ENCODE measurements at regions not wholly inside any gene's neighbourhood (a gene's known extent, or its start where the extent isn't known, plus 50 kb on each side); places are given as distances from the start of the nearest gene placed in this dataset.

GRCh38 chr11:80650966-80651365 lies 1210.1 kb upstream of the TENM4 start:
- Histone ChIP-seq H3K4me3 (replicated peaks; ENCODE audit: insufficient read depth, low read length) (no peak overlapping the region), H3K27me3 (ENCODE audit: insufficient read depth, poor library complexity, severe bottlenecking) (no peaks in the 10 kb centered on the region), H3K27ac (replicated peaks) (no peak overlapping the region)
- DNase-seq (ENCODE audit: low read depth in 1 of 2, low spot score in 1 of 2), result no peak
- TF ChIP-seq, protein P1, sequence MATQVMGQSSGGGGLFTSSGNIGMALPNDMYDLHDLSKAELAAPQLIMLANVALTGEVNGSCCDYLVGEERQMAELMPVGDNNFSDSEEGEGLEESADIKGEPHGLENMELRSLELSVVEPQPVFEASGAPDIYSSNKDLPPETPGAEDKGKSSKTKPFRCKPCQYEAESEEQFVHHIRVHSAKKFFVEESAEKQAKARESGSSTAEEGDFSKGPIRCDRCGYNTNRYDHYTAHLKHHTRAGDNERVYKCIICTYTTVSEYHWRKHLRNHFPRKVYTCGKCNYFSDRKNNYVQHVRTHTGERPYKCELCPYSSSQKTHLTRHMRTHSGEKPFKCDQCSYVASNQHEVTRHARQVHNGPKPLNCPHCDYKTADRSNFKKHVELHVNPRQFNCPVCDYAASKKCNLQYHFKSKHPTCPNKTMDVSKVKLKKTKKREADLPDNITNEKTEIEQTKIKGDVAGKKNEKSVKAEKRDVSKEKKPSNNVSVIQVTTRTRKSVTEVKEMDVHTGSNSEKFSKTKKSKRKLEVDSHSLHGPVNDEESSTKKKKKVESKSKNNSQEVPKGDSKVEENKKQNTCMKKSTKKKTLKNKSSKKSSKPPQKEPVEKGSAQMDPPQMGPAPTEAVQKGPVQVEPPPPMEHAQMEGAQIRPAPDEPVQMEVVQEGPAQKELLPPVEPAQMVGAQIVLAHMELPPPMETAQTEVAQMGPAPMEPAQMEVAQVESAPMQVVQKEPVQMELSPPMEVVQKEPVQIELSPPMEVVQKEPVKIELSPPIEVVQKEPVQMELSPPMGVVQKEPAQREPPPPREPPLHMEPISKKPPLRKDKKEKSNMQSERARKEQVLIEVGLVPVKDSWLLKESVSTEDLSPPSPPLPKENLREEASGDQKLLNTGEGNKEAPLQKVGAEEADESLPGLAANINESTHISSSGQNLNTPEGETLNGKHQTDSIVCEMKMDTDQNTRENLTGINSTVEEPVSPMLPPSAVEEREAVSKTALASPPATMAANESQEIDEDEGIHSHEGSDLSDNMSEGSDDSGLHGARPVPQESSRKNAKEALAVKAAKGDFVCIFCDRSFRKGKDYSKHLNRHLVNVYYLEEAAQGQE (IDR thresholded peaks at IDR 0.05; ENCODE audit: insufficient replicate concordance, low read depth), result no peak
- no peak for TF ChIP-seq GABPA (IDR thresholded peaks at IDR 0.05; ENCODE audit: low read depth)
- TF ChIP-seq SPI1 (IDR thresholded peaks at IDR 0.05; ENCODE audit: borderline replicate concordance, low read depth), result no peak
- TF ChIP-seq POLR2AphosphoS5 (IDR thresholded peaks at IDR 0.05; ENCODE audit: low read depth), result no peak
- TF ChIP-seq CTCF (IDR thresholded peaks at IDR 0.05; ENCODE audit: insufficient read depth, low read length), result no peak

- Histone ChIP-seq H3K27me3 (ENCODE audit: insufficient read depth, poor library complexity, severe bottlenecking) (no peaks in the 10 kb centered on the region), H3K27ac (replicated peaks) (no peak overlapping the region), H3K4me3 (replicated peaks; ENCODE audit: insufficient read depth, low read length) (no peak overlapping the region)
- no peak for DNase-seq (ENCODE audit: low read depth in 1 of 2, low spot score in 1 of 2)
- no peak for TF ChIP-seq POLR2AphosphoS5 (IDR thresholded peaks at IDR 0.05; ENCODE audit: low read depth)
- TF ChIP-seq SPI1 (IDR thresholded peaks at IDR 0.05; ENCODE audit: borderline replicate concordance, low read depth), result no peak
- no peak for TF ChIP-seq GABPA (IDR thresholded peaks at IDR 0.05; ENCODE audit: low read depth)
- no peak for TF ChIP-seq CTCF (IDR thresholded peaks at IDR 0.05; ENCODE audit: insufficient read depth, low read length)
- TF ChIP-seq, protein P1 (IDR thresholded peaks at IDR 0.05; ENCODE audit: insufficient replicate concordance, low read depth), result no peak
These were observed 1208.4 kb upstream of the TENM4 start for GRCh38 chr11:80649186-80649585.

- no peak overlapping the region for H3K27ac ChIP-seq (replicated peaks)
- H3K27me3 ChIP-seq (ENCODE audit: insufficient read depth, poor library complexity, severe bottlenecking), result no peaks in the 10 kb centered on the region
- no peak overlapping the region for H3K4me3 ChIP-seq (replicated peaks; ENCODE audit: insufficient read depth, low read length)
- DNase-seq (ENCODE audit: low read depth in 1 of 2, low spot score in 1 of 2), result no peak
- TF ChIP-seq, protein P1 (IDR thresholded peaks at IDR 0.05; ENCODE audit: insufficient replicate concordance, low read depth), result no peak
- TF ChIP-seq POLR2AphosphoS5 (IDR thresholded peaks at IDR 0.05; ENCODE audit: low read depth) (no peak), SPI1 (IDR thresholded peaks at IDR 0.05; ENCODE audit: borderline replicate concordance, low read depth) (no peak), CTCF (IDR thresholded peaks at IDR 0.05; ENCODE audit: insufficient read depth, low read length) (no peak), GABPA (IDR thresholded peaks at IDR 0.05; ENCODE audit: low read depth) (no peak)
These were observed 1197.5 kb upstream of the TENM4 start for GRCh38 chr11:80638296-80638695.

Measured in HL-60 (cell line).